ENCODE measurements at regions not wholly inside any gene's neighbourhood (a gene's known extent, or its start where the extent isn't known, plus 50 kb on each side); places are given as distances from the start of the nearest gene placed in this dataset.

GRCh38 chr1:171424494-171424893 is 60.8 kb upstream of the PRRC2C start:
- Histone ChIP-seq H3K4me3 (replicated peaks in 1 of 3; ENCODE audit: low read depth in 2 of 3, low read length in 3 of 3) (no peak overlapping the region), H3K27me3 (ENCODE audit: control insufficient read depth in 2 of 2, insufficient read depth in 2 of 2, low read length in 2 of 2) (no peaks in the 10 kb centered on the region), H3K9me3 (replicated peaks in 1 of 2; ENCODE audit: control insufficient read depth in 1 of 2, insufficient read depth in 1 of 2, low read length in 2 of 2) (peaks cover 10 to 12% of the 10 kb centered on the region in 2 donors), H3K79me2 (ENCODE audit: insufficient read depth, low read length) (no peaks in the 10 kb centered on the region), H2AFZ (ENCODE audit: insufficient read depth, low read depth, low read length, poor library complexity, severe bottlenecking) (no peak overlapping the region), H3K4me1 (ENCODE audit: control insufficient read depth in 1 of 2, insufficient read depth in 2 of 2, low read length in 2 of 2) (no peaks in the 10 kb centered on the region), H3K4me2 (replicated peaks; ENCODE audit: extremely low read depth, low read length, poor library complexity, severe bottlenecking) (no peak overlapping the region), H3K36me3 (replicated peaks in 1 of 2; ENCODE audit: control insufficient read depth in 1 of 2, insufficient read depth in 2 of 2, low read length in 2 of 2) (no peaks in the 10 kb centered on the region), H4K20me1 (ENCODE audit: insufficient read depth, low read length) (no peaks in the 10 kb centered on the region), H3K27ac (ENCODE audit: low read depth in 1 of 2, low read length in 2 of 2) (no peak overlapping the region), H3K9ac (ENCODE audit: insufficient read depth, low read length, poor library complexity, severe bottlenecking) (no peak overlapping the region)
- Mint-ChIP-seq H3K9me3 (peaks cover 4 to 19% (median 11%) of the 10 kb centered on the region in 7 donors), H3K27ac (no peak overlapping the region), H3K36me3 (no peaks in the 10 kb centered on the region), H3K4me1 (peaks cover 4% of the 10 kb centered on the region), H3K27me3 (ENCODE audit: low read depth in 3 of 3) (peaks cover 2 to 3% (median 2%) of the 10 kb centered on the region in 3 donors), H3K4me3 (no peak overlapping the region)
- intact Hi-C loops (cut with micrococcal nuclease) = no loop called here
- no peak for DNase-seq
- TF ChIP-seq, protein P1, sequence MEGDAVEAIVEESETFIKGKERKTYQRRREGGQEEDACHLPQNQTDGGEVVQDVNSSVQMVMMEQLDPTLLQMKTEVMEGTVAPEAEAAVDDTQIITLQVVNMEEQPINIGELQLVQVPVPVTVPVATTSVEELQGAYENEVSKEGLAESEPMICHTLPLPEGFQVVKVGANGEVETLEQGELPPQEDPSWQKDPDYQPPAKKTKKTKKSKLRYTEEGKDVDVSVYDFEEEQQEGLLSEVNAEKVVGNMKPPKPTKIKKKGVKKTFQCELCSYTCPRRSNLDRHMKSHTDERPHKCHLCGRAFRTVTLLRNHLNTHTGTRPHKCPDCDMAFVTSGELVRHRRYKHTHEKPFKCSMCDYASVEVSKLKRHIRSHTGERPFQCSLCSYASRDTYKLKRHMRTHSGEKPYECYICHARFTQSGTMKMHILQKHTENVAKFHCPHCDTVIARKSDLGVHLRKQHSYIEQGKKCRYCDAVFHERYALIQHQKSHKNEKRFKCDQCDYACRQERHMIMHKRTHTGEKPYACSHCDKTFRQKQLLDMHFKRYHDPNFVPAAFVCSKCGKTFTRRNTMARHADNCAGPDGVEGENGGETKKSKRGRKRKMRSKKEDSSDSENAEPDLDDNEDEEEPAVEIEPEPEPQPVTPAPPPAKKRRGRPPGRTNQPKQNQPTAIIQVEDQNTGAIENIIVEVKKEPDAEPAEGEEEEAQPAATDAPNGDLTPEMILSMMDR (IDR thresholded peaks at IDR 0.05) = no peak
- WGBS (ENCODE audit: insufficient coverage) = 42% methylated on average over 2 of the region's 4 CpGs

- H3K9me3 ChIP-seq (replicated peaks in 1 of 2; ENCODE audit: control insufficient read depth in 1 of 2, insufficient read depth in 1 of 2, low read length in 2 of 2) = peaks cover 17% of the 10 kb centered on the region in 2 donors
- H3K9ac ChIP-seq (ENCODE audit: insufficient read depth, low read length, poor library complexity, severe bottlenecking) = no peak overlapping the region
- no peak overlapping the region for H3K27ac ChIP-seq (ENCODE audit: low read depth in 1 of 2, low read length in 2 of 2)
- no peak overlapping the region for H3K4me3 Mint-ChIP-seq
- peaks cover 2 to 3% (median 2%) of the 10 kb centered on the region in 3 donors for H3K27me3 Mint-ChIP-seq (ENCODE audit: low read depth in 3 of 3)
- 70% methylated on average over 4 of the region's 4 CpGs for WGBS (ENCODE audit: insufficient coverage)
- DNase-seq = no peak
- H2AFZ ChIP-seq (ENCODE audit: insufficient read depth, low read depth, low read length, poor library complexity, severe bottlenecking) = no peak overlapping the region
- H3K4me1 ChIP-seq (ENCODE audit: control insufficient read depth in 1 of 2, insufficient read depth in 2 of 2, low read length in 2 of 2) = no peaks in the 10 kb centered on the region
- no peak overlapping the region for H3K27ac Mint-ChIP-seq
- no peak overlapping the region for H3K4me2 ChIP-seq (replicated peaks; ENCODE audit: extremely low read depth, low read length, poor library complexity, severe bottlenecking)
- peaks cover 0 to 4% of the 10 kb centered on the region in 2 donors for H3K36me3 Mint-ChIP-seq
- H3K4me1 Mint-ChIP-seq = peaks cover 2% of the 10 kb centered on the region
- no peaks in the 10 kb centered on the region for H3K27me3 ChIP-seq (ENCODE audit: control insufficient read depth in 2 of 2, insufficient read depth in 2 of 2, low read length in 2 of 2)
- intact Hi-C loops (cut with micrococcal nuclease) = no loop called here
- H3K4me3 ChIP-seq (replicated peaks in 1 of 3; ENCODE audit: low read depth in 2 of 3, low read length in 3 of 3) = no peak overlapping the region
- no peaks in the 10 kb centered on the region for H3K36me3 ChIP-seq (replicated peaks in 1 of 2; ENCODE audit: control insufficient read depth in 1 of 2, insufficient read depth in 2 of 2, low read length in 2 of 2)
- H4K20me1 ChIP-seq (ENCODE audit: insufficient read depth, low read length) = no peaks in the 10 kb centered on the region
- no peaks in the 10 kb centered on the region for H3K79me2 ChIP-seq (ENCODE audit: insufficient read depth, low read length)
- peaks cover 13 to 31% (median 22%) of the 10 kb centered on the region in 7 donors for H3K9me3 Mint-ChIP-seq
- TF ChIP-seq, protein P1 (IDR thresholded peaks at IDR 0.05) = no peak
Observed at GRCh38 chr1:171426645-171427044, 58.7 kb upstream of the PRRC2C start.

Measured in CD14-positive monocyte (primary cell).